ENCODE measurements at regions not wholly inside any gene's neighbourhood (a gene's known extent, or its start where the extent isn't known, plus 50 kb on each side); places are given as distances from the start of the nearest gene placed in this dataset.
A peak's percentile ranks its signal among the peaks of the same experiment; 100 is the strongest.

- TF ChIP-seq CTCF (IDR thresholded peaks at IDR 0.05): no peak
- no peak for TF ChIP-seq POLR2A (IDR thresholded peaks at IDR 0.05)
These were observed 60.4 kb upstream of the GRPEL1 start for GRCh38 chr4:7128234-7128633.

GRCh38 chr4:7127576-7127975 is 59.7 kb upstream of the GRPEL1 start:
- Histone ChIP-seq H3K4me1 (replicated peaks in 1 of 2) (peaks cover 0 to 5% of the 10 kb centered on the region in 2 donors), H3K27ac (no peak overlapping the region), H3K36me3 (replicated peaks in 1 of 2) (no peaks in the 10 kb centered on the region), H3K9me3 (replicated peaks in 1 of 3) (no peaks in the 10 kb centered on the region), H3K4me3 (no peak overlapping the region), H3K27me3 (no peaks in the 10 kb centered on the region)
- WGBS, 4 donors: 83 to 92% (median 90%) methylated on average over 14 to 18 of the region's 18 CpGs
- DNase-seq: no peak
- intact Hi-C loops (cut with DNase I): no loop called here
- no peak for TF ChIP-seq POLR2A (IDR thresholded peaks at IDR 0.05)
- no peak for TF ChIP-seq CTCF (IDR thresholded peaks at IDR 0.05)

More at GRCh38 chr4:7128234-7128633, 60.4 kb upstream of the GRPEL1 start:
- Histone ChIP-seq H3K36me3 (replicated peaks in 1 of 2) (no peaks in the 10 kb centered on the region), H3K9me3 (replicated peaks in 1 of 3) (no peaks in the 10 kb centered on the region), H3K27me3 (no peaks in the 10 kb centered on the region), H3K4me3 (no peak overlapping the region), H3K4me1 (replicated peaks in 1 of 2) (peaks cover 0 to 5% of the 10 kb centered on the region in 2 donors), H3K27ac (no peak overlapping the region)
- 83 to 92% (median 88%) methylated on average over 8 of the region's 8 CpGs for WGBS, 4 donors
- intact Hi-C loops (cut with DNase I): no loop called here
- DNase-seq: no peak

- Histone ChIP-seq H3K27ac (no peak overlapping the region), H3K36me3 (replicated peaks in 1 of 2) (no peaks in the 10 kb centered on the region), H3K4me3 (no peak overlapping the region), H3K4me1 (replicated peaks in 1 of 2) (peaks cover 0 to 5% of the 10 kb centered on the region in 2 donors), H3K27me3 (no peaks in the 10 kb centered on the region), H3K9me3 (replicated peaks in 1 of 3) (no peaks in the 10 kb centered on the region)
- 81 to 91% (median 82%) methylated on average over 6 to 8 of the region's 8 CpGs for WGBS, 4 donors
- intact Hi-C loops (cut with DNase I): no loop called here
- DNase-seq: no peak
- no peak for TF ChIP-seq POLR2A (IDR thresholded peaks at IDR 0.05)
- TF ChIP-seq CTCF (IDR thresholded peaks at IDR 0.05): no peak
These were observed 59.1 kb upstream of the GRPEL1 start for GRCh38 chr4:7126981-7127380.

GRCh38 chr4:7124689-7125442 is 57.0 kb upstream of the GRPEL1 start:
- Histone ChIP-seq H3K27ac (peak overlapping the region in 3 of 5 donors; percentile 37 to 59 (median 49)), H3K4me3 (no peak overlapping the region), H3K27me3 (no peaks in the 10 kb centered on the region), H3K4me1 (replicated peaks in 1 of 2) (peaks cover 0 to 5% of the 10 kb centered on the region in 2 donors), H3K36me3 (replicated peaks in 1 of 2) (no peaks in the 10 kb centered on the region), H3K9me3 (replicated peaks in 1 of 3) (no peaks in the 10 kb centered on the region)
- intact Hi-C loops (cut with DNase I): no loop called here
- WGBS, 4 donors: 48 to 66% (median 54%) methylated on average over 17 to 22 of the region's 22 CpGs
- TF ChIP-seq CTCF (IDR thresholded peaks at IDR 0.05) (no peak), POLR2A (IDR thresholded peaks at IDR 0.05) (peak in 1 of 2 donors; percentile 36)
- DNase-seq: peak; percentile 58 to 91 (median 80)

All from adrenal gland (tissue), 9 donors.